ENCODE measurements at regions not wholly inside any gene's neighbourhood (a gene's known extent, or its start where the extent isn't known, plus 50 kb on each side); places are given as distances from the start of the nearest gene placed in this dataset.
A peak's percentile ranks its signal among the peaks of the same experiment; 100 is the strongest.

- no peak for DNase-seq
These were observed 1540.6 kb upstream of the GBE1 start for GRCh38 chr3:83302091-83302490.

DNA sequence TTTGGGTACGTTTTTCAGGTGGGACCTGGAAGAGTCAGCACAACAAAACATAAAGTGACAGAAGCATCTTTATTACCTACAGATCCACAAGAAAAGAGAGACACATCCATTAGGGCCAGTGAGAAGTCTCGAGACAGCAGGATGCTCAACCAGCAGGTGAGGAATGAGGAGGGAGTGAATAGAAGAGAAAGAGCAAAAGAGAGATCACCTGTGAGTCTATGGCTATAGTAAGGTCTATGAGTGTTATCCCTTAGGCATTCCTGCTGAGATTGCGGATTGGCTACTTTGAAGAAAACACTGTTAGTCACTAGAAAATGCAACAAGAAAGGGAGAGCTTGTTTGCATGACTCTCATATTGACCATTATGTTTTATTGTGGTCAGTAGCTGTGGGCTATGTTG lies 1556.2 kb upstream of the GBE1 start:
- no peak for DNase-seq

DNA sequence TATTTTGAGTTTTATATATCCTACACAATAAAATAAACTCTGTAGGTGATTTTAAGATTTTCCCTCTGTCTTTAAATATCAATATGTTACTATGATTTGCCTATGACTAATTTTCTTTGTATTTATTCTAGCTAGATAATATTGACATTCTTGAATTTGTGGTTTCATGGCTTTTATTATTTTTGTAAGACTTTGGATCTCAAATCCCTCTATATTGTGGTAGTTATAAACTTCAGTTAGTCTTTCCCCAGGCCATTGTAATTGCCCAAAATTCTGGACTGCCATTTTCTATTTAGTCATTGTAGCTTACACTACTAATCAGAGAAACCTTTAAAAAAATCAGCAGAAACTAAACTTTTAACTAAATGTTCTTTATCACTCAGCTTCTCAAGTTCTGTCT lies 1559.3 kb upstream of the GBE1 start:
- no peak for DNase-seq

DNA sequence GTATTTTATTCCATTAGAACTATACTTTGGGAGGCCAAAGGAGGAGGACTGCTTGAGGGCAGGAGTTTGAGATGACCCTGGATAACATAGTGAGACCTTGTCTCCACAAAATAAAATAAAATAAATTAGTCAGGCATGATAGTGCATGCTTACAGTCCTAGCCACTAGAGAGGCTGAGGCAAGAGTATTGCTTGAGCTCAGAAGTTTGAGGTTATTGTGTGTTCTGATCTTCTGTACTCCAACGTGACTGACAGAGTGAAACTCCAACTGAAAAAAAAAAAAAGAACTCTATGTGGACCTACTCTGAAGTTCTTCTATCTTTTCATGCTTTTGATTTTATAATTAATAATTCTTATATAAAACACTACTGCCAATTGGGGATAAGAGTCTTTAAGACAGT lies 1560.0 kb upstream of the GBE1 start:
- no peak for DNase-seq

GRCh38 chr3:83321891-83322290 lies 1560.4 kb upstream of the GBE1 start:
- peak in 1 of 2 donors; percentile 14 for DNase-seq

- no peak for DNase-seq
These were observed 1592.8 kb upstream of the GBE1 start for GRCh38 chr3:83354205-83354604.

GRCh38 chr3:83393276-83393675 lies 1565.5 kb upstream of the CADM2 start:
- no peak for DNase-seq

- DNase-seq = no peak
These were observed 1554.9 kb upstream of the CADM2 start for GRCh38 chr3:83403927-83404326.

- no peak for DNase-seq
These were observed 1532.5 kb upstream of the CADM2 start for GRCh38 chr3:83426300-83426699.

- no peak for DNase-seq
These were observed 1523.8 kb upstream of the CADM2 start for GRCh38 chr3:83434880-83435587.

- no peak for DNase-seq
These were observed 1520.6 kb upstream of the CADM2 start for GRCh38 chr3:83438188-83438587.

DNA sequence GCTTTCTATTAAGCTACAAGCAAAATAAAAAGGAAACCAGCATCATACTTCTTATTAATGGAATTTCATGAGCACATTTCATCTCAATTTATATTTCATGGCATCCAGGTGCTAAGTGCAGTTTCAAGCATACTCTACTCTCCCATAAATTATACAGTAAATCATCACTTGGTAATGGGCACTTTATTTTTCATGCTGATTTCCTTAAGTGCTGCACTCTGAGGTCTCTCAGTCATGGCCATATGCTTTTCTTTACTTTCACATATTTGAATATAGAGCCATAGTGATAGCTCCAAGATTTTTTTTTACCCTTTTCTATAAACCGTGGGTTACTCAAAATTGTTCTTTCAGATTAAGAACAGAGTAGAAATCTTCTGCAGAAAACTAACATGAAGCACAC lies 1505.7 kb upstream of the CADM2 start:
- DNase-seq = no peak

DNA sequence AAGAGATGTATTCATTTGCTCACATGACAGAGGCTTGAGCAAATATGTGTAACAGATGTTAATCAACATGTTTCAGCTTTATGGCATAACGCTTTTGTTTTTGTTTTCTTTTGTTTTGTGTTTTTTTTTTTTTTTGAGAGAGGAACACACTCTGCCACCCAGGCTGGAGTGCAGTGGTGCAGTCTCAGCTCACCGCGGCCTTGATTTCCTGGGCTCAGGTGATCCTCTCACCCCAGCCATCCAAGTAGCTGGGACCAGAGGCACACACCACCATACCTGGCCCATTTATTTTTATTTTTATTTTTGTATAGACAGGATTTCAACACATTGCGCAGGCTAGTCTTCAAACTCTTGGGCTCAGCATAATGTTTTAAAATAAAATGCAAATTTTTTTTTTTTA lies 1504.4 kb upstream of the CADM2 start:
- DNase-seq = no peak

DNA sequence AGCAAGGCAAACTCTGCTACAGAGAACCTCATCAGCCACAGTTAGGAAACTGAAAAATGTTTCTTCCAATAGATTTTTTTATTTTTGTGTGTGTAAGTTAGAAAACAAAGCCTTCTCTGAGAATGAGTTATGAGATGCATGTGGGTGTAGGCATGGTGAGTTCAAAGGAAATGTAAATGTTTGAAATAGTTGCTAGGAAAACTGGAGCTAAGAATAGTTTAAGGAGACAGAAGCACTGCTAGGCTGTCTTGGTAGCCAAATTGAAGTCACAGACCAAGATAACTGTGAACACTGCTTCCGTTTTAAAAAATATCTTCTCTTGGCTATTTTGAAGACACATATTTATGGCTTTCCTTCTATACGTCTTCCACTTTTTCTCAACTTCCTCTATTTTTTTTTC lies 1501.2 kb upstream of the CADM2 start:
- no peak for DNase-seq

GRCh38 chr3:83460052-83460451 lies 1498.7 kb upstream of the CADM2 start:
- no peak for DNase-seq

DNA sequence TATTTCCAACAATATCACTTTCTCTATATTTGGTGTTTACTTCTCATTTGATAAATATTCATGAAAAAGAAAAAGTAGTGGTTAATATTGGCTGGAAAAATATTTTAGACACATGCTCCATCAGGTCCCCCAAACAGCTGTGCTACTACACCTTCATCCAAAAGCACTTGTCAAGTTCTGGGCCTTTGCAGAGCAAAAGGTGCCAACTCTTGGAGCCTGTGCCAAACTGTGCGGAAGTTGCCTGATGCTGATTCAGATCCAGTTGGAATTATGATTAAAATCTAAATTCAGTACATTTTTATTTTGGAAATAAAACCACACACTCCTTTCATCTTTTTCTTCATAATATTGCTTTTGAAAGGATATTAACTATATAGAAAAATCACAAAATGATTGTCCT lies 1497.4 kb upstream of the CADM2 start:
- no peak for DNase-seq

DNA sequence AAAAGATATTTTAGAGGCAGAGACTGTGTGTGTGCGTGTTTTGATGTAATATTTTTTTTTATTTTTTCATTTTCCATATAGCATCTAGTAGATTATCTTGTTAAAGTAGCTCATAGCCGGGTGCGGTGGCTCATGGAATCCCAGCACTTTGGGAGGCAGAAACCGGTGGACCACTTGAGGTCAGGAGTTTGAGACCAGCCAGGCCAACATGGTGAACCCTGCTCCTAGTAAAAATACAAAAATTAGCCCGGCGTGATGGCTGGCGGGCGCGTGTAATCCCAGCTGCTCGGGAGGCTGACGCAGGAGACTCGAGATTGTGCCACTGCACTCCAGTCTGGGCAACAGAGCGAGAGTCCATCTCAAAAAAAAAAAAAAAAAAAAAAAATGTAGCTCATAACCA lies 1481.2 kb upstream of the CADM2 start:
- DNase-seq = no peak

GRCh38 chr3:83482402-83483070 lies 1476.3 kb upstream of the CADM2 start:
- DNase-seq = no peak

- no peak for DNase-seq
These were observed 1462.3 kb upstream of the CADM2 start for GRCh38 chr3:83496462-83496861.

- no peak for DNase-seq
These were observed 1460.3 kb upstream of the CADM2 start for GRCh38 chr3:83498361-83499016.

DNA sequence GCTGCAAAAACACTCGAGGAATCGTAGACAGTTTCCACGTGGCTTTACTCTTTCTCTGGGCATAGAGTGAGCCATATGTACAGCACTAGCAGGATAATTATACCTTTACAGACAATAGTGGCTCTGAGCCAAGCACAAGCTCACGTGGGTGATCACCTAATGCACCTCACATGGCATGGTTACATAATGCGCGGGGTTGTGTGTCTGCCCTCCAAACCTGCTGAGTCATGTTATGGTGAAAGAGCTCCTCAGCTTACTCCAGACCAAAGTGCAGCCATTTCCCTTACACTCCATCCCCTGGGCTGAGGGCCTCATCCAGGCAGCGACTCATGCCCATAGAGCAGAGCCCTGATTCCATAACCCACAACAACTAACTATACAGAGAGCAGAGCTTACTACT lies 1458.4 kb upstream of the CADM2 start:
- no peak for DNase-seq

DNA sequence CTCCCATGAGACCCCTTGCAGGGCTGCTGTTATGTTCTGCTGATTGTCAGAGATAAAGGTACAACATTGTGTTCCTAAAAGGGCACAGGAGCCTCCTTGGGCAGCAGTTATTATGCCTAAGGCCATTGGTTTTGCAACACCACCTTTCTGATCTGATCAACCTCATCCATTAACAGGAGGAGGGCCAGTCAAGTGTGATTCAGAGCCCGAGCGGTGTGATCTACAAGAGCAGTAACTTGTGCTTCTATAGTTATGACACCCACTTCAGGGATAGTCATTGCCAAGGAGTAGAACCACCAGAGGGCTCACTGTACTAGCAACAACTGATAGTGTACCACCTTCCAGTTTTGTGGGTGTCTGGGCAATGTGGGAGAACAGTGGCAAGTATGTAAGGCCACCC lies 1457.9 kb upstream of the CADM2 start:
- no peak for DNase-seq

- no peak for DNase-seq
These were observed 1445.7 kb upstream of the CADM2 start for GRCh38 chr3:83513051-83513450.

DNA sequence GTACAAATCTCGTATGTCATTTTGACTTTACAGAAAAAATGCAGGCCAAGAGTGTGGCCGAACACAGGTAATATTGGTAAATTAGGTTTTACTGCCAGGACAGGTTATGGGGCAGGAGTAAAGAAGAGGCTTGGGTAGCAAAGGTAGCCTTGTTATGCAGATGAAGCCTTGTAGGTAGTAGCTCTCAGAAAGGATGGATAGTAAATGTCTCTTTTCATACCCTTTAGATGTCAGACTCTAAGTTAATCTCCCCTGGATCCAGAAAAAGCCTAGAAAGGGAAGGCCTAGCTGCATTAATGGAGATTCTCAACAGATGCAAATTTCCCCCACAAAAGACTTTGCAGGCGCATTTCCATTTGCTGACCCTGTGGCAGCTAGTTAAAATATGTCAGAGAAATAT lies 1445.1 kb upstream of the CADM2 start:
- no peak for DNase-seq
